ENCODE measurements at regions not wholly inside any gene's neighbourhood (a gene's known extent, or its start where the extent isn't known, plus 50 kb on each side); places are given as distances from the start of the nearest gene placed in this dataset.

DNA sequence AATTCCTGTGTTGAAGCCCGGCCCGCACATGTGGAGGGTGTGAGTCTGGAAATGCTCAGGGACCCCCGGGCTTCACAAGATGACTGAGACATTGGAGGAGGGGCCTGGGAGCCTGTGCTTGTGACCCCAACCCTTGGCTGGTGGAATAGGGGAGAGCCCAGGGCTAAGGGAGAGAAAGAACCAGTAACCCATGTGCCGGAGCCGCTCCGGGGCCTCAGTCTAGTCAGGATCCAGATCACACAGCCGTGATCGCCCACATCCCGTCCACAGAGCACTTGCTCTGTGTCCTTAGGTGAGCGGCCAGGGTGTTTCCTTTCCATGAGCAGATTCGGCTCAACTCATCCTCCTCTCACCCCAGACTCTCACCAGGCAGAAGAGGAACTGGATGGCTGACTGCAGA is 152.3 kb upstream of the RPS6KA2 start:
- Histone ChIP-seq H3F3A (ENCODE audit: low read depth) (no peaks in the 10 kb centered on the region), H3K4me2 (ENCODE audit: low read depth, low read length, poor library complexity, severe bottlenecking) (no peak overlapping the region), H4K20me1 (ENCODE audit: insufficient read depth, low read length, poor library complexity, severe bottlenecking) (no peaks in the 10 kb centered on the region), H3K4me1 (ENCODE audit: insufficient read depth, low read length, poor library complexity, severe bottlenecking) (no peaks in the 10 kb centered on the region), H3K4me3 (ENCODE audit: low read length, poor library complexity, severe bottlenecking) (no peak overlapping the region), H3K27me3 (ENCODE audit: insufficient read depth, low read length, poor library complexity, severe bottlenecking) (no peaks in the 10 kb centered on the region), H3K9ac (ENCODE audit: low read depth, low read length, poor library complexity, severe bottlenecking) (no peak overlapping the region), H3K36me3 (ENCODE audit: insufficient read depth, low read length) (no peaks in the 10 kb centered on the region), H2AFZ (ENCODE audit: low read length) (no peak overlapping the region), H3K9me2 (replicated peaks; ENCODE audit: low read depth, low read length) (no peaks in the 10 kb centered on the region), H3K79me2 (ENCODE audit: insufficient read depth, low read length) (no peaks in the 10 kb centered on the region), H3K9me3 (ENCODE audit: insufficient read depth, low read depth, low read length) (no peaks in the 10 kb centered on the region)
- no peak for TF ChIP-seq CTCF (conservative IDR thresholded peaks at IDR 0.05; ENCODE audit: low read length)
- TF ChIP-seq EZH2phosphoT487 (IDR thresholded peaks at IDR 0.05; ENCODE audit: borderline replicate concordance) = no peak

DNA sequence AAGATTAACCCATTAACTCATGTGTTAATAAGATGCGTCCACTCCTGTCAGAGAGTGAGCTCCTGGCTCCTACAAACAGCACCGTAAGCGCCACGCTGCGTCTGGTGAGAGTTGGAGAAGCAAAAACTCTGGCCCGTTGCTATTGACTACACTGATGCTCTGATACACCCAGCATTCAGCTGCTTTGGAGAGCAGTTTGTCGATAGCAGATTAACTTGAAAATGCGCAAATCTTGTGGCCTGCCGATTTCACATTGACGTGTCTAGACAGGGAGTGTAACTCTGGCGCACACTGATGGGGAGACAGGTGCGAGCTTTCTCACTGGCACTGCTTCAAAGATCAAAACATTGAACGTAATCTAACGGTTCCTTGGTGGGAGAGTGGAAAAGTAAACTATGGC is 151.7 kb upstream of the RPS6KA2 start:
- Histone ChIP-seq H3K9me3 (ENCODE audit: insufficient read depth, low read depth, low read length) (no peaks in the 10 kb centered on the region), H3K27me3 (ENCODE audit: insufficient read depth, low read length, poor library complexity, severe bottlenecking) (no peaks in the 10 kb centered on the region), H3F3A (ENCODE audit: low read depth) (no peaks in the 10 kb centered on the region), H3K9me2 (replicated peaks; ENCODE audit: low read depth, low read length) (no peaks in the 10 kb centered on the region), H3K9ac (ENCODE audit: low read depth, low read length, poor library complexity, severe bottlenecking) (no peak overlapping the region), H3K36me3 (ENCODE audit: insufficient read depth, low read length) (no peaks in the 10 kb centered on the region), H3K79me2 (ENCODE audit: insufficient read depth, low read length) (no peaks in the 10 kb centered on the region), H4K20me1 (ENCODE audit: insufficient read depth, low read length, poor library complexity, severe bottlenecking) (no peaks in the 10 kb centered on the region), H3K4me3 (ENCODE audit: low read length, poor library complexity, severe bottlenecking) (no peak overlapping the region), H2AFZ (ENCODE audit: low read length) (no peak overlapping the region), H3K4me1 (ENCODE audit: insufficient read depth, low read length, poor library complexity, severe bottlenecking) (no peaks in the 10 kb centered on the region), H3K4me2 (ENCODE audit: low read depth, low read length, poor library complexity, severe bottlenecking) (no peak overlapping the region)
- no peak for TF ChIP-seq EZH2phosphoT487 (IDR thresholded peaks at IDR 0.05; ENCODE audit: borderline replicate concordance)
- TF ChIP-seq CTCF (conservative IDR thresholded peaks at IDR 0.05; ENCODE audit: low read length) = no peak

DNA sequence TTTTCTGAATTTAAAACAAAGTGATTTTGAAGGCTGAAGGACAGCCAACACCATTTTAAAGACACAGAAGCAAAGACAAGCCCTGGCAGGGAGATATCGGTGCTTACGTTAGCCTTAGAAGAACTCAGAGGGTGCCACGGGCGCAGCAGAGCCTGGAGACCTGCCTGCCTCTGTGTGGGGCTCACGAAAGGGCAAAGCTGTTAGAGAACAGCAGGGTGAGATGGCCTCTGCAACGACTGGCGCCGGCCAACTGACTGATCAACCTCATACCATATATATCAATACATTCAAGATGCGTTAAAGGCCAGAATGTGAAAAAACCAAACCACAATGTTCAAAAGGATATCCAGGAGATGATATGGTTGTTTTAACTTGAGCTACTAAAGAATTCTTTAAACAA is 151.0 kb upstream of the RPS6KA2 start:
- TF ChIP-seq EZH2phosphoT487 (IDR thresholded peaks at IDR 0.05; ENCODE audit: borderline replicate concordance) (no peak), CTCF (conservative IDR thresholded peaks at IDR 0.05; ENCODE audit: low read length) (no peak)
- H3F3A ChIP-seq (ENCODE audit: low read depth) = no peaks in the 10 kb centered on the region
- no peaks in the 10 kb centered on the region for H3K9me2 ChIP-seq (replicated peaks; ENCODE audit: low read depth, low read length)
- H2AFZ ChIP-seq (ENCODE audit: low read length) = no peak overlapping the region
- no peaks in the 10 kb centered on the region for H3K79me2 ChIP-seq (ENCODE audit: insufficient read depth, low read length)
- no peaks in the 10 kb centered on the region for H3K4me1 ChIP-seq (ENCODE audit: insufficient read depth, low read length, poor library complexity, severe bottlenecking)
- H3K4me3 ChIP-seq (ENCODE audit: low read length, poor library complexity, severe bottlenecking) = no peak overlapping the region
- H3K9ac ChIP-seq (ENCODE audit: low read depth, low read length, poor library complexity, severe bottlenecking) = no peak overlapping the region
- no peaks in the 10 kb centered on the region for H3K9me3 ChIP-seq (ENCODE audit: insufficient read depth, low read depth, low read length)
- H3K27me3 ChIP-seq (ENCODE audit: insufficient read depth, low read length, poor library complexity, severe bottlenecking) = no peaks in the 10 kb centered on the region
- no peak overlapping the region for H3K4me2 ChIP-seq (ENCODE audit: low read depth, low read length, poor library complexity, severe bottlenecking)
- no peaks in the 10 kb centered on the region for H4K20me1 ChIP-seq (ENCODE audit: insufficient read depth, low read length, poor library complexity, severe bottlenecking)
- no peaks in the 10 kb centered on the region for H3K36me3 ChIP-seq (ENCODE audit: insufficient read depth, low read length)

All from Loucy (cell line).